ENCODE measurements at regions not wholly inside any gene's neighbourhood (a gene's known extent, or its start where the extent isn't known, plus 50 kb on each side); places are given as distances from the start of the nearest gene placed in this dataset.

- Histone ChIP-seq H3K27me3 (no peaks in the 10 kb centered on the region), H3K4me3 (no peak overlapping the region), H3K4me1 (no peaks in the 10 kb centered on the region), H3K9me3 (peaks cover 0 to 6% (median 0%) of the 10 kb centered on the region in 4 donors), H3K36me3 (no peaks in the 10 kb centered on the region), H3K27ac (no peak overlapping the region)
- DNase-seq: no peak
- 40 to 68% (median 49%) methylated on average over 3 of the region's 3 CpGs for WGBS, 5 donors
- TF ChIP-seq EP300 (IDR thresholded peaks at IDR 0.05) (no peak), POLR2AphosphoS5 (IDR thresholded peaks at IDR 0.05) (no peak), POLR2A (IDR thresholded peaks at IDR 0.05) (no peak)
- TF ChIP-seq, protein P1, sequence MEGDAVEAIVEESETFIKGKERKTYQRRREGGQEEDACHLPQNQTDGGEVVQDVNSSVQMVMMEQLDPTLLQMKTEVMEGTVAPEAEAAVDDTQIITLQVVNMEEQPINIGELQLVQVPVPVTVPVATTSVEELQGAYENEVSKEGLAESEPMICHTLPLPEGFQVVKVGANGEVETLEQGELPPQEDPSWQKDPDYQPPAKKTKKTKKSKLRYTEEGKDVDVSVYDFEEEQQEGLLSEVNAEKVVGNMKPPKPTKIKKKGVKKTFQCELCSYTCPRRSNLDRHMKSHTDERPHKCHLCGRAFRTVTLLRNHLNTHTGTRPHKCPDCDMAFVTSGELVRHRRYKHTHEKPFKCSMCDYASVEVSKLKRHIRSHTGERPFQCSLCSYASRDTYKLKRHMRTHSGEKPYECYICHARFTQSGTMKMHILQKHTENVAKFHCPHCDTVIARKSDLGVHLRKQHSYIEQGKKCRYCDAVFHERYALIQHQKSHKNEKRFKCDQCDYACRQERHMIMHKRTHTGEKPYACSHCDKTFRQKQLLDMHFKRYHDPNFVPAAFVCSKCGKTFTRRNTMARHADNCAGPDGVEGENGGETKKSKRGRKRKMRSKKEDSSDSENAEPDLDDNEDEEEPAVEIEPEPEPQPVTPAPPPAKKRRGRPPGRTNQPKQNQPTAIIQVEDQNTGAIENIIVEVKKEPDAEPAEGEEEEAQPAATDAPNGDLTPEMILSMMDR (IDR thresholded peaks at IDR 0.05): no peak
- intact Hi-C loops (cut with DNase I; ENCODE audit: low total_unique reads): no loop called here
These were observed 190.6 kb upstream of the TMCO5A start for GRCh38 chr15:37743826-37744225.

- intact Hi-C loops (cut with DNase I; ENCODE audit: low total_unique reads): no loop called here
- H3K36me3 ChIP-seq: no peaks in the 10 kb centered on the region
- no peaks in the 10 kb centered on the region for H3K27me3 ChIP-seq
- no peak overlapping the region for H3K27ac ChIP-seq
- no peak for DNase-seq
- 92 to 100% (median 100%) methylated on average over 1 of the region's 1 CpG for WGBS, 5 donors
- TF ChIP-seq EP300 (IDR thresholded peaks at IDR 0.05): no peak
- TF ChIP-seq, protein P1 (IDR thresholded peaks at IDR 0.05): no peak
- no peak for TF ChIP-seq POLR2A (IDR thresholded peaks at IDR 0.05)
- TF ChIP-seq POLR2AphosphoS5 (IDR thresholded peaks at IDR 0.05): no peak
- H3K4me3 ChIP-seq: no peak overlapping the region
- H3K9me3 ChIP-seq: peaks cover 0 to 6% (median 4%) of the 10 kb centered on the region in 4 donors
- no peaks in the 10 kb centered on the region for H3K4me1 ChIP-seq
These were observed 189.9 kb upstream of the TMCO5A start for GRCh38 chr15:37744521-37744920.

DNA sequence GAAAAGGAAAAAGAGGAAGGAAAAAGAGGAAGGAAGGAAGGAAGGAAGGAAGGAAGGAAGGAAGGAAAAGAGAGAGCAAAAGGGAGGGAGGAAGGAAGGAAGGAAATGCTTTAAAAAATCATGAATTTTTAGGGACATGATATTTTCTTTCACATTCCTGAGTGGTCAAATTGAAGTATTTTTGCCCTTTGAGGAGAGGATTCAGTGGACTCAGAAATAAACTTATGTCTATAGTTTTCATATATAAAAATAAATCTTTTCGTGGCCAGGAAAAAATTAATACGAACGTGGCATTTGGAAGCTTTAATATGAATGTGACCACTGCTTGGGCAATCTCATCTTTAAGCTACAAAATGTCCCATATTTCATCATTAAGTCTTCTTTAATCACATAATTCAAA, 183.0 kb upstream of the TMCO5A start:
- WGBS, 5 donors: 93 to 99% (median 96%) methylated on average over 3 of the region's 3 CpGs
- TF ChIP-seq POLR2A (IDR thresholded peaks at IDR 0.05) (no peak), EP300 (IDR thresholded peaks at IDR 0.05) (no peak), POLR2AphosphoS5 (IDR thresholded peaks at IDR 0.05) (no peak)
- TF ChIP-seq, protein P1 (IDR thresholded peaks at IDR 0.05): no peak
- no peak overlapping the region for H3K27ac ChIP-seq
- H3K4me3 ChIP-seq: no peak overlapping the region
- no peaks in the 10 kb centered on the region for H3K36me3 ChIP-seq
- intact Hi-C loops (cut with DNase I; ENCODE audit: low total_unique reads): no loop called here
- H3K4me1 ChIP-seq: no peaks in the 10 kb centered on the region
- H3K9me3 ChIP-seq: peaks cover 0 to 11% (median 6%) of the 10 kb centered on the region in 4 donors
- H3K27me3 ChIP-seq: no peaks in the 10 kb centered on the region
- DNase-seq: no peak

GRCh38 chr15:37756407-37756806, 178.0 kb upstream of the TMCO5A start:
- TF ChIP-seq EP300 (IDR thresholded peaks at IDR 0.05): no peak
- H3K9me3 ChIP-seq: no peaks in the 10 kb centered on the region
- H3K27ac ChIP-seq: no peak overlapping the region
- H3K4me3 ChIP-seq: no peak overlapping the region
- H3K4me1 ChIP-seq: no peaks in the 10 kb centered on the region
- intact Hi-C loops (cut with DNase I; ENCODE audit: low total_unique reads): no loop called here
- H3K36me3 ChIP-seq: no peaks in the 10 kb centered on the region
- no peak for DNase-seq
- H3K27me3 ChIP-seq: no peaks in the 10 kb centered on the region

GRCh38 chr15:37758412-37758811, 176.0 kb upstream of the TMCO5A start:
- intact Hi-C loops (cut with DNase I; ENCODE audit: low total_unique reads): no loop called here
- H3K4me1 ChIP-seq: no peaks in the 10 kb centered on the region
- H3K4me3 ChIP-seq: no peak overlapping the region
- TF ChIP-seq, protein P1 (IDR thresholded peaks at IDR 0.05): no peak
- TF ChIP-seq EP300 (IDR thresholded peaks at IDR 0.05) (no peak), POLR2A (IDR thresholded peaks at IDR 0.05) (no peak), POLR2AphosphoS5 (IDR thresholded peaks at IDR 0.05) (no peak)
- no peaks in the 10 kb centered on the region for H3K9me3 ChIP-seq
- peak; percentile 28 to 33 for DNase-seq
- no peak overlapping the region for H3K27ac ChIP-seq
- no peaks in the 10 kb centered on the region for H3K36me3 ChIP-seq
- WGBS, 5 donors: 17 to 63% (median 40%) methylated on average over 1 of the region's 1 CpG
- no peaks in the 10 kb centered on the region for H3K27me3 ChIP-seq
